C4-2B (cell line): ENCODE measurements at regions not wholly inside any gene's neighbourhood (a gene's known extent, or its start where the extent isn't known, plus 50 kb on each side); places are given as distances from the start of the nearest gene placed in this dataset.

ENCODE experiments used
- CTCF ChIP-seq: fragments of 450-650 bp; conservative IDR thresholded peaks from 2 replicates; pipeline ENCODE4 v1.5.1; 2017; ENCODE audit warnings: mild to moderate bottlenecking
- ZFX ChIP-seq: fragments of 450-650 bp; IDR thresholded peaks from 2 replicates; pipeline ENCODE4 v1.6.1; 2017

- TF ChIP-seq CTCF (no peak), ZFX (no peak)
Observed at GRCh38 chr2:58851598-58851997, 610.5 kb upstream of the FANCL start.
